OCI-M2 (cell line): ENCODE measurements at regions not wholly inside any gene's neighbourhood (a gene's known extent, or its start where the extent isn't known, plus 50 kb on each side); places are given as distances from the start of the nearest gene placed in this dataset.

Experiments
- DNase-seq: peaks from one replicate; lab custom pipeline; 2025; ENCODE audit not compliant: unreplicated experiment; lab: John Stamatoyannopoulos, UW

GRCh38 chr7:126378642-126379041 lies 874.1 kb downstream of the GRM8 start:
- no peak for DNase-seq

GRCh38 chr7:126370038-126370668 lies 882.6 kb downstream of the GRM8 start:
- DNase-seq = no peak

GRCh38 chr7:126362746-126363145 lies 890.0 kb downstream of the GRM8 start:
- DNase-seq = no peak

GRCh38 chr7:126361183-126361582 lies 891.6 kb downstream of the GRM8 start:
- no peak for DNase-seq

GRCh38 chr7:126339813-126340212 lies 912.9 kb downstream of the GRM8 start:
- no peak for DNase-seq

GRCh38 chr7:126305671-126306070 lies 947.1 kb downstream of the GRM8 start:
- DNase-seq = no peak

GRCh38 chr7:126303926-126304325 lies 948.8 kb downstream of the GRM8 start:
- DNase-seq = no peak

- DNase-seq = no peak
These were observed 950.1 kb downstream of the GRM8 start for GRCh38 chr7:126302639-126303038.

- DNase-seq = no peak
These were observed 966.4 kb downstream of the GRM8 start for GRCh38 chr7:126286317-126286716.

GRCh38 chr7:126236261-126236660 lies 1016.5 kb downstream of the GRM8 start:
- no peak for DNase-seq

- DNase-seq = no peak
These were observed 1024.2 kb downstream of the GRM8 start for GRCh38 chr7:126228356-126229061.

- no peak for DNase-seq
These were observed 1025.1 kb downstream of the GRM8 start for GRCh38 chr7:126227643-126228042.

GRCh38 chr7:126227055-126227454 lies 1025.7 kb downstream of the GRM8 start:
- no peak for DNase-seq

GRCh38 chr7:126223729-126224128 lies 1029.0 kb downstream of the GRM8 start:
- DNase-seq = no peak

- DNase-seq = no peak
These were observed 1030.0 kb downstream of the GRM8 start for GRCh38 chr7:126222782-126223181.

- DNase-seq = no peak
These were observed 1037.0 kb downstream of the GRM8 start for GRCh38 chr7:126215785-126216184.

- DNase-seq = no peak
These were observed 1038.9 kb downstream of the GRM8 start for GRCh38 chr7:126213876-126214275.

GRCh38 chr7:126211875-126212274 lies 1040.9 kb downstream of the GRM8 start:
- no peak for DNase-seq

GRCh38 chr7:126210707-126211106 lies 1042.0 kb downstream of the GRM8 start:
- DNase-seq = no peak

GRCh38 chr7:126203185-126203584 lies 1049.6 kb downstream of the GRM8 start:
- DNase-seq = no peak

- no peak for DNase-seq
These were observed 1050.6 kb downstream of the GRM8 start for GRCh38 chr7:126202177-126202576.

GRCh38 chr7:126185959-126186580 lies 1066.7 kb downstream of the GRM8 start:
- DNase-seq = no peak
